ENCODE measurements at regions not wholly inside any gene's neighbourhood (a gene's known extent, or its start where the extent isn't known, plus 50 kb on each side); places are given as distances from the start of the nearest gene placed in this dataset.

DNA sequence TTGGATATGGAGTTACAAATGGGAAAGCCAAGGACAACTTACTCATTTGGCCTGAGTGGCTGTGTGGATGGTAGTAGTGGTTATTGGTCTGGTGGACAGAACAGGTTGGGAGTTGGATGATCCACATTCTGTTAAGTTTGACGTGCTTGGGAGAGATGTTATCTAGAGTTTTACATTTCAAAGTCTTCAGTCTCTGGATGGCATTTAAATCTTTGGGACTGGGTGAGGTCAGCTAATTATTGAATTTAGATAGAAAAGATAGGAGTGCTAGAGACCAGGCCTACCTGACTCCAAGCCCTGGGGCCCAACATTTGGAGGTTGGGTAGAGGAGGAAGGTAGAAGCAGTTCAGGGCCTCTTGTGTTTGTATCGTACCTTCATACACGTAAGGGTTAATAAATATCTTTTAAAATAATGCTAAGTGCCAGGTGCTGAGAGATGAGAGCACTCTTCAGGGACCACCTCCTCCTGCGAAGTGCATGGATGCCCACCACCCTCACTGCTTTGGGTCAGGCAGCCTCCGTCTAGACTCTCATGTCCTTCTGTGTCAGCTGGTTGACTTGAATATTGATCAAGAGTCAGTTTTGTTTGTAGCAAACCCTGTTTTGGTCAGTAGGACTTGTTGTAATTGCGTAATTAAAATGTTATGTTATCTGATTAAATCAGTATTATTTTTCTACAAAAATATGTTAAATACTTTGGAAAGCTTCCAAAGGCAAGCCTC, 460.4 kb upstream of the RGS6 start:
- DNase-seq (ENCODE audit: low spot score), result no peak
- Histone ChIP-seq H3K9me3 (no peaks in the 10 kb centered on the region), H3K27me3 (replicated peaks; ENCODE audit: insufficient read depth) (no peaks in the 10 kb centered on the region), H3K27ac (no peak overlapping the region), H3K4me3 (no peak overlapping the region), H3K36me3 (no peaks in the 10 kb centered on the region), H3K4me1 (replicated peaks) (no peaks in the 10 kb centered on the region)
- TF ChIP-seq POLR2A (IDR thresholded peaks at IDR 0.05) (no peak), POLR2AphosphoS5 (IDR thresholded peaks at IDR 0.05) (no peak)
- TF ChIP-seq, protein P1, sequence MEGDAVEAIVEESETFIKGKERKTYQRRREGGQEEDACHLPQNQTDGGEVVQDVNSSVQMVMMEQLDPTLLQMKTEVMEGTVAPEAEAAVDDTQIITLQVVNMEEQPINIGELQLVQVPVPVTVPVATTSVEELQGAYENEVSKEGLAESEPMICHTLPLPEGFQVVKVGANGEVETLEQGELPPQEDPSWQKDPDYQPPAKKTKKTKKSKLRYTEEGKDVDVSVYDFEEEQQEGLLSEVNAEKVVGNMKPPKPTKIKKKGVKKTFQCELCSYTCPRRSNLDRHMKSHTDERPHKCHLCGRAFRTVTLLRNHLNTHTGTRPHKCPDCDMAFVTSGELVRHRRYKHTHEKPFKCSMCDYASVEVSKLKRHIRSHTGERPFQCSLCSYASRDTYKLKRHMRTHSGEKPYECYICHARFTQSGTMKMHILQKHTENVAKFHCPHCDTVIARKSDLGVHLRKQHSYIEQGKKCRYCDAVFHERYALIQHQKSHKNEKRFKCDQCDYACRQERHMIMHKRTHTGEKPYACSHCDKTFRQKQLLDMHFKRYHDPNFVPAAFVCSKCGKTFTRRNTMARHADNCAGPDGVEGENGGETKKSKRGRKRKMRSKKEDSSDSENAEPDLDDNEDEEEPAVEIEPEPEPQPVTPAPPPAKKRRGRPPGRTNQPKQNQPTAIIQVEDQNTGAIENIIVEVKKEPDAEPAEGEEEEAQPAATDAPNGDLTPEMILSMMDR (IDR thresholded peaks at IDR 0.05), result no peak
- WGBS, result 88% methylated on average over 6 of the region's 6 CpGs
- intact Hi-C loops (cut with DNase I), result no loop called here

DNA sequence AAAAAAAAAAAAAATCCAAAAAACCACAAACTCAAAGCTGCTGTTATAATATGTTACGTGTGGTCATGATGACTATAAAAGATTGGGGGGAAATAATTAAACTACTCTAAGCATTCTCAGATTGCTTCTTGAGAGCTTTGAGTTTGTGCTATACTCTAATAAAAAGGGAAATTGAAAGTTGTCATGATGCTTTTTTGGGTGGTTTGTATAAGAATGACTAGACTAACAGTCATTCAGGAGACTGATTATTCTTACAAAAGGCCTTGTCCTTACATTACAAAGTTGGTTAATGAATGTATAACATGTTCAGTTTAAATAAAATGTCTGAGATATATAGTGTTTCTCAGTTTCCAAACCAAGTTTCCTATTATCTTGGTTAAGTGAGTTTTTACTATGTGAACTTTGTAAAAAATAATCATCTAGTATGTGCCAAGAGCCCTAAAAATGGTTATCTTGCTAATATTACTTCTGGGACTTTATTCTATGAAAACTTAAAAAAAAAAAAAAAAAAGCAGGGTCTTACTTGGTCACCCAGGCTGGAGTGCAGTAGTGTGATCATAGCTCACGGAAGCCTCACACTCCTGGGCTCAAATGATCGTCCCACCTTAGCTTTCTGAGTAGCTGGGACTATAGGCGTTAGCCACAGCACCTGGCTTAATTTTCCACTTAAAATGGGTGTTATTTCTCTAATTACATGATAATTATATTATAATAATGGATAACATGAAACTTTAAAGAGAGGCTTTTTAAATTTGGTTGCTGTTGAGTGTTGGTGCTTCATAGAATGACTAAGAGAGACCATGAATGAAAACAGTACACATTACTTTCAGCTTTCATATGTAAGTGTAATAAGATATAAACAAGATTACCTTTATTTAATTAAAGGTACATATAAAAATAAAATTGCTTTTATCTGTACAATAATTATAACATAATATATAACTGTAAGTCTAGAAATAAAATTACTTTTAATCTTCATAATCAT, 459.6 kb upstream of the RGS6 start:
- no peaks in the 10 kb centered on the region for H3K27me3 ChIP-seq (replicated peaks; ENCODE audit: insufficient read depth)
- 90% methylated on average over 4 of the region's 4 CpGs for WGBS

DNA sequence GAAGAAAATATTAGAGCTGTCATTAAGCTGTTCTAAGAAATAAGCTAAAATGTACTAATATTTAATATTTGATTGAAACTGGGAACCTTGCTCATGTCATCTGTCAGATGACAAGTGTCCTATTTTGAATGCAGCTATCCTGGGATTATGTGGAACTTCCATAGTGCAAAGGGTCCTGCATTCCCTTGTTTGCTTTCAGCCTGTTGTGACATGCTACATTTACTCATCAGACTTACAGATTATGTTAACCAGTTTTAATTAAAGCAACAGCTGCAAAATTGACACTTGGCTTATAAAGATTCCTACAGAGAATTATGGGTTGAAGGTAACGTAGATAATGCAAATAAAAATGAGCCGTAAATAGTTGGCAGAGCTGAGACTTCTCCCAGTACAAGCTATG, 458.4 kb upstream of the RGS6 start:
- no peaks in the 10 kb centered on the region for H3K27me3 ChIP-seq (replicated peaks; ENCODE audit: insufficient read depth)
- 35% methylated on average over 2 of the region's 2 CpGs for WGBS
- TF ChIP-seq, protein P1 (IDR thresholded peaks at IDR 0.05), result no peak
- TF ChIP-seq POLR2A (IDR thresholded peaks at IDR 0.05), result no peak
- TF ChIP-seq POLR2AphosphoS5 (IDR thresholded peaks at IDR 0.05), result no peak
- no peak overlapping the region for H3K27ac ChIP-seq
- no peaks in the 10 kb centered on the region for H3K9me3 ChIP-seq
- intact Hi-C loops (cut with DNase I), result no loop called here
- no peak for DNase-seq (ENCODE audit: low spot score)
- H3K4me1 ChIP-seq (replicated peaks), result no peaks in the 10 kb centered on the region
- H3K4me3 ChIP-seq, result no peak overlapping the region
- H3K36me3 ChIP-seq, result no peaks in the 10 kb centered on the region

More for the DNA sequence above, 459.6 kb upstream of the RGS6 start:
- H3K4me1 ChIP-seq (replicated peaks), result no peaks in the 10 kb centered on the region
- intact Hi-C loops (cut with DNase I), result no loop called here
- H3K36me3 ChIP-seq, result no peaks in the 10 kb centered on the region
- DNase-seq (ENCODE audit: low spot score), result no peak
- no peak overlapping the region for H3K4me3 ChIP-seq
- no peak overlapping the region for H3K27ac ChIP-seq
- TF ChIP-seq POLR2AphosphoS5 (IDR thresholded peaks at IDR 0.05) (no peak), POLR2A (IDR thresholded peaks at IDR 0.05) (no peak)
- TF ChIP-seq, protein P1 (IDR thresholded peaks at IDR 0.05), result no peak
- no peaks in the 10 kb centered on the region for H3K9me3 ChIP-seq

DNA sequence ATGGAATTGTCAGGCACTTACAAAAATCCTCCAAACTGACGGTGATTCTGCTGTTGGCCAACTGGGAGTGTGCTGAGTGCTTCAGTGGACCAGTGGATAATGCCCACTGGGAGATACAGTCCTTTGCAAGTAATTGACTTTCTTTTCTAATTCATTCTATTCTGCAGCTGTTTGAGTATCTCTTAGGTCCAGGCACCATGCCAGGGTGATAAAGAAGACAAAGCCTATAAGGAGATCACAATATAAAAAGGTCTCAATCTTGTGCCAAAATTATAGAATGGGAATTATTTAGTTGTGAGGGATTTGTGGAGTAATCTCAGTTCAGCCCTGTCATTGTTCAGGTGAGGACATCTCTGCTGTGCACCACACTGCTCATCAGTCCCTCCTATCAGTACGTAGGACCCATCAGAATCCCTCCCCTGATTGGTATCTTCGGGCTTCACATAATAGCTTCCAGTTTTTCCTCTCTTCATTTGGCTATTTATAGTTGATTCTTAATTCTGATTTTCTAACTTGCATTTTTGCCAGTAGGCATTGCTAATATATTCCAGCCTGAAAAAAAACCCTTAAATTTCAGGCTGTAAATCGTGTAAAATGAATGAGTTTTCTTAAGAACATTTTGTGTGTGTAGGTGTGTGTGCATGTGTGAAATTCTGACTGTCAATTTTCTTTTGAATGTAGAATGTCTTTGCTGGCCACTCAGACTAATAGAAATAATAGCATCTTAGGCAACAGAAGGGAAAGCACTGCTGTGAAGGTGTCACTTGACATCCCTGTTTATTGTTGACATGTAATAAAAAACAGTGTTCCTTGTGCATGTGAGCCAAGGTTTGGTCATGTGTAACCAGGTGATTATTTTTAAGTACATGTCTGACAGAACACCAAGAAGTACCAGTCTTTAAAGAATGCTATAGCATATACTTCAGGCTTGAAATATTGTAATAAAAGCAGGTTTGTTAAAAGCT, 457.6 kb upstream of the RGS6 start:
- WGBS, result 40% methylated on average over 4 of the region's 4 CpGs
- Histone ChIP-seq H3K4me3 (no peak overlapping the region), H3K9me3 (no peaks in the 10 kb centered on the region), H3K4me1 (replicated peaks) (no peaks in the 10 kb centered on the region), H3K27ac (no peak overlapping the region), H3K27me3 (replicated peaks; ENCODE audit: insufficient read depth) (no peaks in the 10 kb centered on the region), H3K36me3 (no peaks in the 10 kb centered on the region)
- intact Hi-C loops (cut with DNase I), result no loop called here
- TF ChIP-seq, protein P1 (IDR thresholded peaks at IDR 0.05), result no peak
- DNase-seq (ENCODE audit: low spot score), result no peak

Measured in prostate gland (tissue), 2 donors.